Mucosa of rectum (tissue), 2 donors: ENCODE measurements at regions not wholly inside any gene's neighbourhood (a gene's known extent, or its start where the extent isn't known, plus 50 kb on each side); places are given as distances from the start of the nearest gene placed in this dataset.

Experiments used
- H3K27ac ChIP-seq, 2 donors: one replicate each; pipeline ENCODE4 v1.7.0; 2013; ENCODE audit warnings: inconsistent platforms in 2 of 2, low read depth in 2 of 2, low read length in 2 of 2
- H3K27me3 ChIP-seq, 2 donors: one replicate each; pipeline ENCODE4 v1.7.0; 2013; ENCODE audit warnings: low read length in 2 of 2; ENCODE audit not compliant: control insufficient read depth in 2 of 2, insufficient read depth in 2 of 2
- H3K36me3 ChIP-seq, 2 donors: one replicate each; pipeline ENCODE4 v1.7.0; 2013; ENCODE audit warnings: low read length in 2 of 2; ENCODE audit not compliant: control insufficient read depth in 2 of 2, insufficient read depth in 2 of 2
- H3K4me1 ChIP-seq, 2 donors: one replicate each; pipeline ENCODE4 v1.7.0; 2013; ENCODE audit warnings: low read length in 2 of 2, mild to moderate bottlenecking in 1 of 2; ENCODE audit not compliant: control insufficient read depth in 2 of 2, insufficient read depth in 2 of 2
- H3K4me3 ChIP-seq, 2 donors: one replicate each; pipeline ENCODE4 v1.7.0; 2013; ENCODE audit warnings: low read length in 2 of 2
- H3K9ac ChIP-seq, 2 donors: one replicate each; pipeline ENCODE4 v1.7.0; 2013; ENCODE audit warnings: low read length in 2 of 2, low read depth in 1 of 2, mild to moderate bottlenecking in 1 of 2
- H3K9me3 ChIP-seq, 2 donors: one replicate each; pipeline ENCODE4 v1.7.0; 2013; ENCODE audit warnings: low read length in 2 of 2; ENCODE audit not compliant: control insufficient read depth in 2 of 2
- donor health status: healthy.
- donor health status: Normal muscosa, but diverticular disease.

DNA sequence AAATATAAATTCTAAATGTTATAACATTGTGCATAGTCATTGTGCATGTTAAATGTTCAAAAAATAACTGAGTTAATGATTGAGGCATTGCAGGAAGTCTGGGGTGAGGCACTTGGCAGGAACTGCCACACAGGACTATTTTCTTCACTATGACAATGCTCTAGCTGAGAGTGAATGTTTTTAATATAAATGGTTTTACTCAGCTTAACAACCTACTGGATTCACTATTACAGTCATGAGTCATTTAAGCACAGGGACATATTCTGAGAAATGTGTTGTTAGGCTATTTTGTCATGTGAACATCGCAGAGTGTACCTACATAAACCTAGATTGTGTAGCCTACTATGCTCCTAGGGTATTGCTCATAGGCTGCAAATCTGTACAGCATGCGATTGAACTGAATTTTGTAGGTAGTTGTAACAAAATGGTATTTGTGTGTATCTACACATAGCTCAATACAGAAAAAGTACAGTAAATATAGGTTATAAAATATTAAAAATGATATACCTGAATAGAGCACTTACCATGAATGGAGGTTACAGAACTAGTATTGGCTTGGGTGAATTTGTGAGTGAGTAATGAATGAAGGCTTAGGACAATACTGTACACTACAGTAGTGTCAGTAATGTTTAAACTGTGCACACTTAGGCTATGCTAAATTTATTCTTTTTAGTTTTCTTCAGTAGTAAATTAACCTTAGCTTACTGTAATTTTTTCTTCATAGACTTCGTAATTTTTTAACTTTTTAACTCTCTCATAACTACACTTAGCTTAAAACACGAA lies 346.1 kb upstream of the PTGER4 start:
- no peaks in the 10 kb centered on the region for H3K36me3 ChIP-seq

DNA sequence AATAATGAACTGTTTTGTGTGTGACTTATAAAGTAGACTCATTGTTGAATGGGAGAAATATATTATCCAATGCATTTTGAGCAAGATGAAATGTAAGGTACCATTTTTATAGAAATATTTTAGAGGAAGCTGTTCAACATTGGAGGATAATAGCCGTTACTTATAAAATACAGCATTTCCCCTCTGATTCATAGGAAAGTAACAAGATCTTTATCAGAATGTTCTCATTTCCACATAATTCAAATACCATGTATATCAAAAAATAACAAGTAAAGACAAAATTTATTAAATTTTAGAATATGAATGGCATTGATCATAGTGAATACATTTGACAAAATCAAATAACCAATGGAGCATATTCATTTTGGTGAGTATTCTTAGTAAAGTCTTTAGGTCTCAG lies 346.7 kb upstream of the PTGER4 start:
- no peak overlapping the region for H3K4me3 ChIP-seq

More for the DNA sequence above, 346.1 kb upstream of the PTGER4 start:
- H3K9me3 ChIP-seq, result no peaks in the 10 kb centered on the region
- H3K4me3 ChIP-seq, result no peak overlapping the region
- H3K4me1 ChIP-seq, result no peaks in the 10 kb centered on the region
- H3K27me3 ChIP-seq, result no peaks in the 10 kb centered on the region
- no peak overlapping the region for H3K27ac ChIP-seq
- H3K9ac ChIP-seq, result no peak overlapping the region

DNA sequence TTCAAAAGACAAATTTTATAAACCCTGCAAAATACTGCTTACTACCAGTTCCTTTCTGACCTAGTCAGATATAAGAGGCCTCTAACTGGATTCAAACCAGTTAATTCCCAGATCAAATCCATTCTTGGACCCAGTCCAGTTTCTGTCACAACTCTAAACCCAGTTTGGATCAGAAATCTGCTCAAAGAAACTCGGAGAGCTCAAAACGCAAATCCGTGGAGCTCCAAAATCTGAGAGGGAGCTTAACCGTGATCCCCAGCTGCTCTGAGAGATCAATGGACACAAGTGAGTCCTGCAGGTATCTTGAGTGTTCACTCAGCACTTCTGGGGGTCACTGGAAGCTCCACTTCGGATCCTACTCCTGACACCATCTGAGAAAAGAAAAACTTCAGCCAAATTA lies 348.1 kb upstream of the PTGER4 start:
- no peaks in the 10 kb centered on the region for H3K27me3 ChIP-seq
- H3K27ac ChIP-seq, result no peak overlapping the region
- H3K4me1 ChIP-seq, result no peaks in the 10 kb centered on the region
- no peaks in the 10 kb centered on the region for H3K36me3 ChIP-seq
- no peak overlapping the region for H3K9ac ChIP-seq
- no peak overlapping the region for H3K4me3 ChIP-seq
- no peaks in the 10 kb centered on the region for H3K9me3 ChIP-seq

More for the DNA sequence above, 346.7 kb upstream of the PTGER4 start:
- H3K9ac ChIP-seq, result no peak overlapping the region
- H3K9me3 ChIP-seq, result no peaks in the 10 kb centered on the region
- no peak overlapping the region for H3K27ac ChIP-seq
- H3K36me3 ChIP-seq, result no peaks in the 10 kb centered on the region
- no peaks in the 10 kb centered on the region for H3K4me1 ChIP-seq
- H3K27me3 ChIP-seq, result no peaks in the 10 kb centered on the region

DNA sequence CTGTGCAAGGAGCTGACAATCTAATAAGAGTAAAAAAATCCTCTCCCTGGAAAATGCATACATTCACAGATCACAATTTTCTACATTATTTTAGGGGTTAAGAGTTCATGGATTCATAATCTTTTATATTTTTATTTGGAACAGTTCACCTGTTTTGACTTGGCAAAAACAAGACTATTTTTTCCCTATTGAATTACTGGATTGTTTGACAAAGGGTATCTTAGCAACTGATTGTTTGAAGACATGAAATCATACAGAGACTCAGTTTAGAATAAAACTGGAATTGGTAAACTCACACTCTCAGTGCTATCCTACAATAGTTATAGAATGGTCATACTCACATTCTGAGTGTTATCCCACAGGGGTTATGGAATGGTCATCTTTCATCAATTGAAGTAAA lies 358.2 kb upstream of the PTGER4 start:
- Histone ChIP-seq H3K4me1 (no peaks in the 10 kb centered on the region), H3K9ac (no peak overlapping the region), H3K27me3 (no peaks in the 10 kb centered on the region), H3K9me3 (no peaks in the 10 kb centered on the region), H3K27ac (no peak overlapping the region), H3K36me3 (no peaks in the 10 kb centered on the region), H3K4me3 (no peak overlapping the region)

DNA sequence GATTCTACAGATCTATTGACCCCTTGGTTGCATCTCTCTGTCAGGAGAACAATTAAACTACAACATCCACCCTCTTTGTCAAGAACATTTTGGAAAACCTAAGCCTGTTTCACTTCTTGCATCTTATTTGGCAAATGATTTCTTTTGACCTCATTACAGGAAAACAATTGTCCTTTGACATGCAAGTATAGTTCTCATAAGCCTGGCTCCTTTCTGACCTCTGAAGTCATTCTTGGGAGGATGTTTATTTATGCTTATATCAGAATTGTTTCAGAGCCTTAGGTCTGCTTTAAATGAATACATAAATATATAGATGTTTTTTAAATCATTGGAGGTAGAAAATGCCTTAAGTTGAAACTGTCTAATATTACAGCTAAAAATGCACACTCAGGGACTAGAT lies 361.3 kb upstream of the PTGER4 start:
- H3K4me1 ChIP-seq, result no peaks in the 10 kb centered on the region
- H3K9me3 ChIP-seq, result no peaks in the 10 kb centered on the region
- no peak overlapping the region for H3K27ac ChIP-seq
- H3K27me3 ChIP-seq, result no peaks in the 10 kb centered on the region
- H3K4me3 ChIP-seq, result no peak overlapping the region
- H3K9ac ChIP-seq, result no peak overlapping the region
- H3K36me3 ChIP-seq, result no peaks in the 10 kb centered on the region

DNA sequence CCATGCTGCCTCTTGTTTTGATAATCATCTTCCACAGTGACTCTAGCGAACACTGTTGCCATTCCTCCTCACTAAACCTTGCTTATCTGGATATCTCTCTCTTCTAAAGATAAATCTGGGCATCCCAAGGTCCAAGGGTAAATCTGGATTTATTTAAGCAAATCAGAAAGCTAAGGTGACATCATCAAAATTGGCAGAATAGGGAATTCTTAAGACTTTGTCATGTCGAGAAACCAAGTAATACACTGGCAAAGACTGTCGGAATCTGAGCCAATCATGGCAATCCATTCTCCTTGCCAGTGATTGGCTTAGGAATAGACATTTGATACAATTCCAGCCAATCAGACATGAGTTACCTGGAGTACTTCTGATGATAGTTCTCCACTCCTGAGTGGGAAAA lies 362.7 kb upstream of the PTGER4 start:
- Histone ChIP-seq H3K27ac (no peak overlapping the region), H3K9me3 (no peaks in the 10 kb centered on the region), H3K4me1 (no peaks in the 10 kb centered on the region)

DNA sequence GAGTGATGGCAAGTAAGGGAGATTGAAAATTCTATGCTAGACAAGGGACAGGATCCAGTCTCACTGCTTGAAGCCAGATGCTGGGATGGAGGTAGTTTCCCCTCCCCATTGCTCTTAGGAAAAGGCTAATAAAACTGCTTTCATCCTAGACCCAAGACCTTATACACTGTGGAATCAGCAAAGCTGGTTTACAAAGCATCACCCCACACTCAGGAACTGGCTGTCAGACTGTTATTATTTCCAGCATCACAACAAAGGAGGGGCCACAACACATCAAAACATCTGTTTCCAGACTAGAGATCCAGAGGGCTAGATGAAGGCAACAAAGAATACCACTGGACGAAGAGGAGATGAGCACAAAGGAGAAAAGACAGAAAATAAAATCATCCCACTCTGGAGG lies 364.6 kb upstream of the PTGER4 start:
- Histone ChIP-seq H3K36me3 (no peaks in the 10 kb centered on the region), H3K27ac (no peak overlapping the region), H3K4me1 (no peaks in the 10 kb centered on the region), H3K9me3 (no peaks in the 10 kb centered on the region), H3K27me3 (no peaks in the 10 kb centered on the region), H3K4me3 (no peak overlapping the region), H3K9ac (no peak overlapping the region)

More for the DNA sequence above, 362.7 kb upstream of the PTGER4 start:
- Histone ChIP-seq H3K9ac (no peak overlapping the region), H3K36me3 (no peaks in the 10 kb centered on the region), H3K4me3 (no peak overlapping the region), H3K27me3 (no peaks in the 10 kb centered on the region)

DNA sequence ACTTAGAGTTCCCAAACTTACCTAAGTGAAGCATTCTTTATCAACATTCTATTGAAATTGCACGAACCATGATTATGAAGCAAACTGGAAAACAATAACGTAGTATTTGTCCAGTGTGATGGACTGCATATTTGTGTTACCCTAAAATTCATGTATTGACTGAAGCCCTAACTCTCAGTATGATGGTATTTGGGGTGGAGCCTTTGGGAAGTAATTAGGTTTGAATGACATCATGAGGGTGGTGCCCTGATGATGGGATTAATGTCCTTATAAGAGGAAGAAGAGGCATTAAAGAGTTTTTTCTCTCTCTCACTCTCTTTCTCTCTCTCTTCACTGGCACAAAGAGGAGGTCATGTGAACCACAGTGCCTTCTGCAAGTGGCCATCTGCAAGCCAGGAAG lies 365.4 kb upstream of the PTGER4 start:
- H3K9ac ChIP-seq, result no peak overlapping the region
- H3K9me3 ChIP-seq, result no peaks in the 10 kb centered on the region
- H3K36me3 ChIP-seq, result no peaks in the 10 kb centered on the region
- no peaks in the 10 kb centered on the region for H3K27me3 ChIP-seq
- no peaks in the 10 kb centered on the region for H3K4me1 ChIP-seq
- H3K4me3 ChIP-seq, result no peak overlapping the region
- no peak overlapping the region for H3K27ac ChIP-seq

DNA sequence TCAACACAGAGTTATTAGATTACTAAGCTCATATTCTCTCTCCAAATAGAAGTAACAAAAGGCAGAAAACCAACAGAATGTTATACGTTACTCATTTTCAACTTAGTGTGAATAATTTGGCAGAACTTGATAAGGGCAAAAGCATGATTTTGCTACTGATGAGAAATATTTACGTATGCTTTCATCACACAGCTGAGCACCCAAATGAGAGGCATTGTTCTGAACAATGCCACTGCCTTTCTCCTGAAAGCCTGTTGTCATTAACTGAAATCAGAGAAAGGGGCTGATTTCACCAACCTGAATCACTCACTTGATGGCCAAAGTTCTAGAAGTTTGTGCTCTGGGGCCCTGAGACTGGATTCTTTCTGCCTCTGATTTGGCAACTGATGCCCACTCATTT lies 367.5 kb upstream of the PTGER4 start:
- Histone ChIP-seq H3K36me3 (no peaks in the 10 kb centered on the region), H3K4me3 (no peak overlapping the region), H3K9me3 (no peaks in the 10 kb centered on the region), H3K4me1 (no peaks in the 10 kb centered on the region), H3K9ac (no peak overlapping the region), H3K27ac (no peak overlapping the region), H3K27me3 (no peaks in the 10 kb centered on the region)

DNA sequence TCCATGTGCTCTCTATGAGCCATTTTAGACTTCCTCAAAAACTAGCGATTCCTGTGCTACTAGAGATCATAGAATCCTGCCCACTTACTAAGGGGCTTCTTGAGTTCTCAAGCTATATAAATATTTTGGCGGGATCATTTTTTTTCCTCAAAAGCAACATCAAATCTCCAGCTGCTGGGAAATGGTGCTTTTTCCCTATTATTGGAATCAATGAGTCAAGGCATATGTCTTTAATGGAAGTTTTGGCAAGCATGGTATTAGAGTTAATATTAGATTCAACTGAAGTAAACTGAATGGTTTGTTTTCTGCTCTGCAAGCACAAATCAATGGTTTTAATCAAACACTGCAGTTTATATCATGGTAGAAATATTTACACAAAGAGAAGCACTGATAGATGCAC lies 369.9 kb upstream of the PTGER4 start:
- Histone ChIP-seq H3K9me3 (no peaks in the 10 kb centered on the region), H3K36me3 (no peaks in the 10 kb centered on the region), H3K9ac (no peak overlapping the region), H3K4me1 (no peaks in the 10 kb centered on the region), H3K4me3 (no peak overlapping the region), H3K27ac (no peak overlapping the region), H3K27me3 (no peaks in the 10 kb centered on the region)
